ENCODE measurements at regions not wholly inside any gene's neighbourhood (a gene's known extent, or its start where the extent isn't known, plus 50 kb on each side); places are given as distances from the start of the nearest gene placed in this dataset.

- Histone ChIP-seq H3K4me2 (ENCODE audit: low read length) (no peak overlapping the region), H3K27ac (ENCODE audit: low read depth, low read length) (no peak overlapping the region), H3K23ac (ENCODE audit: low read length) (no peak overlapping the region), H3K79me2 (ENCODE audit: control insufficient read depth, insufficient read depth, low read length, poor library complexity) (no peaks in the 10 kb centered on the region), H4K91ac (ENCODE audit: low read depth, low read length) (no peak overlapping the region), H2AFZ (ENCODE audit: insufficient read depth, low read length, poor library complexity) (no peak overlapping the region), H4K8ac (ENCODE audit: low read depth, low read length) (no peak overlapping the region), H3K4me1 (ENCODE audit: control insufficient read depth in 1 of 2, insufficient read depth in 2 of 2, low read length in 2 of 2) (no peaks in the 10 kb centered on the region), H2BK120ac (ENCODE audit: insufficient read depth, low read length, poor library complexity) (no peak overlapping the region), H3K27me3 (ENCODE audit: insufficient read depth, low read length) (no peaks in the 10 kb centered on the region), H2BK5ac (ENCODE audit: low read depth, low read length, poor library complexity) (no peak overlapping the region), H3K14ac (ENCODE audit: low read length) (no peak overlapping the region), H3K36me3 (ENCODE audit: control insufficient read depth in 1 of 2, insufficient read depth in 2 of 2, low read length in 2 of 2) (no peaks in the 10 kb centered on the region), H3K79me1 (ENCODE audit: low read length) (no peaks in the 10 kb centered on the region), H3K18ac (ENCODE audit: low read length) (no peak overlapping the region), H3K9me3 (ENCODE audit: insufficient read depth, low read depth, low read length) (no peaks in the 10 kb centered on the region), H3K9ac (ENCODE audit: low read length) (no peak overlapping the region), H2AK5ac (ENCODE audit: low read length) (no peak overlapping the region), H2BK12ac (ENCODE audit: low read length) (no peak overlapping the region), H3K4me3 (ENCODE audit: low read depth, low read length) (no peak overlapping the region), H3K4ac (ENCODE audit: low read depth, low read length) (no peak overlapping the region), H4K12ac (ENCODE audit: low read depth, low read length) (no peak overlapping the region)
- DNase-seq: no peak
- WGBS (ENCODE audit: extremely low coverage, insufficient coverage, insufficient read length): no CpG with 5 or more reads among the region's 6 CpGs
These were observed 81.6 kb downstream of the CCDC185 start for GRCh38 chr1:223474804-223475203.

GRCh38 chr1:223477456-223477855, 84.2 kb downstream of the CCDC185 start:
- H2BK120ac ChIP-seq (ENCODE audit: insufficient read depth, low read length, poor library complexity): no peak overlapping the region
- no peak overlapping the region for H2BK5ac ChIP-seq (ENCODE audit: low read depth, low read length, poor library complexity)
- no peak overlapping the region for H3K4ac ChIP-seq (ENCODE audit: low read depth, low read length)
- no peaks in the 10 kb centered on the region for H3K9me3 ChIP-seq (ENCODE audit: insufficient read depth, low read depth, low read length)
- H3K23ac ChIP-seq (ENCODE audit: low read length): no peak overlapping the region
- no peak for DNase-seq
- H2AK5ac ChIP-seq (ENCODE audit: low read length): no peak overlapping the region
- no peak overlapping the region for H3K4me2 ChIP-seq (ENCODE audit: low read length)
- H4K8ac ChIP-seq (ENCODE audit: low read depth, low read length): no peak overlapping the region
- no CpG with 5 or more reads among the region's 2 CpGs for WGBS (ENCODE audit: extremely low coverage, insufficient coverage, insufficient read length)
- H2AFZ ChIP-seq (ENCODE audit: insufficient read depth, low read length, poor library complexity): no peak overlapping the region
- no peak overlapping the region for H2BK12ac ChIP-seq (ENCODE audit: low read length)
- no peaks in the 10 kb centered on the region for H3K27me3 ChIP-seq (ENCODE audit: insufficient read depth, low read length)
- no peaks in the 10 kb centered on the region for H3K79me1 ChIP-seq (ENCODE audit: low read length)
- no peak overlapping the region for H4K12ac ChIP-seq (ENCODE audit: low read depth, low read length)
- H3K4me1 ChIP-seq (ENCODE audit: control insufficient read depth in 1 of 2, insufficient read depth in 2 of 2, low read length in 2 of 2): no peaks in the 10 kb centered on the region
- H3K36me3 ChIP-seq (ENCODE audit: control insufficient read depth in 1 of 2, insufficient read depth in 2 of 2, low read length in 2 of 2): no peaks in the 10 kb centered on the region
- H3K4me3 ChIP-seq (ENCODE audit: low read depth, low read length): no peak overlapping the region
- no peak overlapping the region for H3K9ac ChIP-seq (ENCODE audit: low read length)
- no peak overlapping the region for H3K18ac ChIP-seq (ENCODE audit: low read length)
- H3K79me2 ChIP-seq (ENCODE audit: control insufficient read depth, insufficient read depth, low read length, poor library complexity): no peaks in the 10 kb centered on the region
- no peak overlapping the region for H4K91ac ChIP-seq (ENCODE audit: low read depth, low read length)
- H3K27ac ChIP-seq (ENCODE audit: low read depth, low read length): no peak overlapping the region
- no peak overlapping the region for H3K14ac ChIP-seq (ENCODE audit: low read length)

- no peak overlapping the region for H2AFZ ChIP-seq (ENCODE audit: insufficient read depth, low read length, poor library complexity)
- H3K79me1 ChIP-seq (ENCODE audit: low read length): no peaks in the 10 kb centered on the region
- H3K4me3 ChIP-seq (ENCODE audit: low read depth, low read length): no peak overlapping the region
- H3K18ac ChIP-seq (ENCODE audit: low read length): no peak overlapping the region
- H4K91ac ChIP-seq (ENCODE audit: low read depth, low read length): no peak overlapping the region
- H2BK12ac ChIP-seq (ENCODE audit: low read length): no peak overlapping the region
- no peaks in the 10 kb centered on the region for H3K9me3 ChIP-seq (ENCODE audit: insufficient read depth, low read depth, low read length)
- no peak overlapping the region for H3K4ac ChIP-seq (ENCODE audit: low read depth, low read length)
- no peak for DNase-seq
- H3K4me1 ChIP-seq (ENCODE audit: control insufficient read depth in 1 of 2, insufficient read depth in 2 of 2, low read length in 2 of 2): no peaks in the 10 kb centered on the region
- no peak overlapping the region for H2BK120ac ChIP-seq (ENCODE audit: insufficient read depth, low read length, poor library complexity)
- no peak overlapping the region for H3K14ac ChIP-seq (ENCODE audit: low read length)
- H3K23ac ChIP-seq (ENCODE audit: low read length): no peak overlapping the region
- no peak overlapping the region for H2BK5ac ChIP-seq (ENCODE audit: low read depth, low read length, poor library complexity)
- 100% methylated on average over 2 of the region's 10 CpGs for WGBS (ENCODE audit: extremely low coverage, insufficient coverage, insufficient read length)
- no peak overlapping the region for H2AK5ac ChIP-seq (ENCODE audit: low read length)
- H3K9ac ChIP-seq (ENCODE audit: low read length): no peak overlapping the region
- H3K36me3 ChIP-seq (ENCODE audit: control insufficient read depth in 1 of 2, insufficient read depth in 2 of 2, low read length in 2 of 2): no peaks in the 10 kb centered on the region
- no peaks in the 10 kb centered on the region for H3K27me3 ChIP-seq (ENCODE audit: insufficient read depth, low read length)
- no peak overlapping the region for H4K8ac ChIP-seq (ENCODE audit: low read depth, low read length)
- no peak overlapping the region for H3K27ac ChIP-seq (ENCODE audit: low read depth, low read length)
- H4K12ac ChIP-seq (ENCODE audit: low read depth, low read length): no peak overlapping the region
- H3K79me2 ChIP-seq (ENCODE audit: control insufficient read depth, insufficient read depth, low read length, poor library complexity): no peaks in the 10 kb centered on the region
- no peak overlapping the region for H3K4me2 ChIP-seq (ENCODE audit: low read length)
These were observed 85.4 kb downstream of the CCDC185 start for GRCh38 chr1:223478606-223479005.

- H2BK120ac ChIP-seq (ENCODE audit: insufficient read depth, low read length, poor library complexity): no peak overlapping the region
- H2AK5ac ChIP-seq (ENCODE audit: low read length): no peak overlapping the region
- H3K36me3 ChIP-seq (ENCODE audit: control insufficient read depth in 1 of 2, insufficient read depth in 2 of 2, low read length in 2 of 2): no peaks in the 10 kb centered on the region
- H2BK5ac ChIP-seq (ENCODE audit: low read depth, low read length, poor library complexity): no peak overlapping the region
- no peak overlapping the region for H4K12ac ChIP-seq (ENCODE audit: low read depth, low read length)
- H3K27me3 ChIP-seq (ENCODE audit: insufficient read depth, low read length): no peaks in the 10 kb centered on the region
- no peaks in the 10 kb centered on the region for H3K79me1 ChIP-seq (ENCODE audit: low read length)
- no peak overlapping the region for H3K4me3 ChIP-seq (ENCODE audit: low read depth, low read length)
- no peak overlapping the region for H3K27ac ChIP-seq (ENCODE audit: low read depth, low read length)
- no peaks in the 10 kb centered on the region for H3K79me2 ChIP-seq (ENCODE audit: control insufficient read depth, insufficient read depth, low read length, poor library complexity)
- H3K23ac ChIP-seq (ENCODE audit: low read length): no peak overlapping the region
- no peak overlapping the region for H3K4me2 ChIP-seq (ENCODE audit: low read length)
- H3K4ac ChIP-seq (ENCODE audit: low read depth, low read length): no peak overlapping the region
- H3K4me1 ChIP-seq (ENCODE audit: control insufficient read depth in 1 of 2, insufficient read depth in 2 of 2, low read length in 2 of 2): no peaks in the 10 kb centered on the region
- 96% methylated on average over 1 of the region's 7 CpGs for WGBS (ENCODE audit: extremely low coverage, insufficient coverage, insufficient read length)
- H4K91ac ChIP-seq (ENCODE audit: low read depth, low read length): no peak overlapping the region
- H4K8ac ChIP-seq (ENCODE audit: low read depth, low read length): no peak overlapping the region
- H2BK12ac ChIP-seq (ENCODE audit: low read length): no peak overlapping the region
- H3K18ac ChIP-seq (ENCODE audit: low read length): no peak overlapping the region
- H2AFZ ChIP-seq (ENCODE audit: insufficient read depth, low read length, poor library complexity): no peak overlapping the region
- no peak for DNase-seq
- no peaks in the 10 kb centered on the region for H3K9me3 ChIP-seq (ENCODE audit: insufficient read depth, low read depth, low read length)
- no peak overlapping the region for H3K14ac ChIP-seq (ENCODE audit: low read length)
- H3K9ac ChIP-seq (ENCODE audit: low read length): no peak overlapping the region
These were observed 86.0 kb downstream of the CCDC185 start for GRCh38 chr1:223479261-223479660.

Data from trophoblast cell (in vitro differentiated cells and primary cell).